Activated B cell treated with CpG ODN at 0.5 μM for 24 hours (primary cell): ENCODE measurements at regions not wholly inside any gene's neighbourhood (a gene's known extent, or its start where the extent isn't known, plus 50 kb on each side); places are given as distances from the start of the nearest gene placed in this dataset.

Experiments used
- ATAC-seq: fragments of 200-7000 bp; cut with Tn5 transposase; one replicate; pipeline ENCODE4 v1.10.0; 2021; ENCODE audit warnings: low read depth, mild to moderate bottlenecking, moderate library complexity
- CTCF ChIA-PET: fragments of 350-600 bp; sonication (Branson Sonifier 250); formaldehyde crosslinking; loops from one replicate; lab custom pipeline; 2021; ENCODE audit warnings: antibody characterized with exemption; lab: Charles Lee
- POLR2A ChIA-PET: fragments of 350-600 bp; sonication (Branson Sonifier 250); formaldehyde crosslinking; loops from one replicate; lab custom pipeline; 2021; ENCODE audit warnings: antibody characterized with exemption; lab: Charles Lee
- DNase-seq: peaks from one replicate; pipeline ENCODE4 v3.0.0; 2022
- H3K27ac Mint-ChIP-seq: one replicate; pipeline ENCODE4 v1.8.0; 2020; ENCODE audit warnings: mixed read lengths
- H3K27me3 Mint-ChIP-seq: one replicate; pipeline ENCODE4 v1.8.0; 2021; ENCODE audit warnings: mixed read lengths
- H3K36me3 Mint-ChIP-seq: one replicate; pipeline ENCODE4 v1.8.0; 2021; ENCODE audit warnings: low read depth, mixed read lengths
- H3K4me1 Mint-ChIP-seq: one replicate; pipeline ENCODE4 v1.8.0; 2021; ENCODE audit warnings: mixed read lengths
- H3K4me3 Mint-ChIP-seq: one replicate; pipeline ENCODE4 v1.8.0; 2020; ENCODE audit warnings: mild to moderate bottlenecking, mixed read lengths
- H3K9me3 Mint-ChIP-seq: one replicate; pipeline ENCODE4 v1.8.0; 2020; ENCODE audit warnings: mixed read lengths
- CTCF ChIP-seq: fragments of 200-600 bp; IDR thresholded peaks from one replicate; pipeline ENCODE4 v1.8.0; 2022; ENCODE audit warnings: antibody characterized with exemption, mild to moderate bottlenecking
- intact Hi-C: fragments of 100-400 bp; cut with micrococcal nuclease; formaldehyde crosslinking; loops from one replicate; pipeline ENCODE4 v1.15.1; 2024

GRCh38 chr1:30538226-30538992 is 185.0 kb downstream of the MATN1 start:
- no peak overlapping the region for H3K27ac Mint-ChIP-seq
- no peaks in the 10 kb centered on the region for H3K4me1 Mint-ChIP-seq
- CTCF ChIA-PET = no interaction called here
- no peaks in the 10 kb centered on the region for H3K9me3 Mint-ChIP-seq
- intact Hi-C loops = no loop called here
- H3K4me3 Mint-ChIP-seq = no peak overlapping the region
- POLR2A ChIA-PET = no interaction called here
- no peaks in the 10 kb centered on the region for H3K36me3 Mint-ChIP-seq
- peaks cover 8% of the 10 kb centered on the region for H3K27me3 Mint-ChIP-seq
- TF ChIP-seq CTCF = no peak
- ATAC-seq (no peak), DNase-seq (no peak)

DNA sequence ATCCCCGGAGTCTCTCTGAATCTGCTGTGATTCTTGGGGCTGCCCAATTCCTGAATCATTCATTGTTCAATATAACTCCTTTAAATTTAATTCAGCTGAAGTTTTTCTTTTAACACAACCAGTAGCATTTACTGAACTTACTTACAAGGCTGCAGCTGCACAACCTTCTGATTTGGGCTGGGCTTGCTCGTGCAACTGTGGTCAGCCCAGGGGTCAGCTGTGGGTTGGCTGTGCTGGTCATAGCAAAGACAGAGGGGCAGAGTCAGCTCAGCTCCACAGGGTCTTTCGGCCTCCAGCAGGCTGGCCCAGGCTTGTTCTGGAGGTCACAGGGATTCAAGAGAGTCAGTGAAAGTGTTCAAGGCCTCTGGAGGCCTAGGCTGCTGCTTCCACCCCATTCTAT is 186.1 kb downstream of the MATN1 start:
- no peak for TF ChIP-seq CTCF
- DNase-seq (no peak), ATAC-seq (no peak)
- Mint-ChIP-seq H3K27me3 (peaks cover 13% of the 10 kb centered on the region), H3K4me3 (no peak overlapping the region), H3K9me3 (no peaks in the 10 kb centered on the region), H3K36me3 (no peaks in the 10 kb centered on the region), H3K27ac (no peak overlapping the region), H3K4me1 (no peaks in the 10 kb centered on the region)
- ChIA-PET CTCF (no interaction called here), POLR2A (no interaction called here)
- intact Hi-C loops = no loop called here

GRCh38 chr1:30536530-30536929 is 186.9 kb downstream of the MATN1 start:
- Mint-ChIP-seq H3K27ac (no peak overlapping the region), H3K36me3 (no peaks in the 10 kb centered on the region), H3K4me1 (no peaks in the 10 kb centered on the region), H3K4me3 (no peak overlapping the region), H3K27me3 (peaks cover 10% of the 10 kb centered on the region), H3K9me3 (no peaks in the 10 kb centered on the region)
- intact Hi-C loops = no loop called here
- ChIA-PET POLR2A (no interaction called here), CTCF (no interaction called here)
- no peak for TF ChIP-seq CTCF
- DNase-seq (no peak), ATAC-seq (no peak)

DNA sequence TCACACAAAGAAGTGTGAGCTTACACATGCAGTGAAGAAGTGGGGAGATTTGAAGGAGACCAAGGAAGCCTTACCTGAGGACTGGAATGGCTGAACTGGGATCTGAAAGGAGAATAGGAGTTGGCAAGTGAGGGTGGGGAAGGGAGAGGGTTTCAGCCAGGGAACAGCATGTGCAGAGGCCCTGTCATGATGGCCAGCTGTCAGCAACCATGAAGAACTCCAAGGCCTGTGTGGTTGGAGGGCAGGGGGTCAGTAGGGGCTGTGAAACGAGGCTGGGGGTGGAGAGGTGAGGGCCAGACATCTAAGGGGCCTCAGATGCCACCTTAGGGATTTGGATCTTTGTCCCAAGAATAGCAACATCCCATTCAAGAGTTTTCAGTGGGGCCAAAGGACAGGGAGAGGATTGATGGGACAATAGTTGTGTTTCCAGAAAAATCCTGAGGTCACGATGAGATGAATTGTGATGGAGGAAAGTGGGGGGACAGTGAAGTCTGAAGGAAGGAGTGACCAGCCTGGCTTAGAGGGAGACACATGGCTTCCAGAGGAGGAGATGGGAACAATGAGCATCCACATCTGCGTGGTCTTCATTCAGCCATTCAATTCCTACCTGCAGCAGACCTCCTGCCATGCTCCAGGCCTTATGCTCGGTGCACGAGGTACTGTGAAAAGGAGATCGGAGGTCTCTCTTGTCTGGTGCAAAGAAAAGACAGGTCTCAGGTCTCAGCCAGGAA is 187.6 kb downstream of the MATN1 start:
- Mint-ChIP-seq H3K36me3 (no peaks in the 10 kb centered on the region), H3K4me3 (no peak overlapping the region), H3K4me1 (no peaks in the 10 kb centered on the region), H3K27me3 (peaks cover 10% of the 10 kb centered on the region), H3K27ac (no peak overlapping the region), H3K9me3 (no peaks in the 10 kb centered on the region)
- ChIA-PET POLR2A (no interaction called here), CTCF (no interaction called here)
- TF ChIP-seq CTCF = no peak
- no peak for ATAC-seq
- intact Hi-C loops = no loop called here
- no peak for DNase-seq

- Mint-ChIP-seq H3K4me3 (no peak overlapping the region), H3K9me3 (no peaks in the 10 kb centered on the region), H3K36me3 (no peaks in the 10 kb centered on the region), H3K27ac (no peak overlapping the region), H3K4me1 (no peaks in the 10 kb centered on the region), H3K27me3 (peaks cover 13% of the 10 kb centered on the region)
- intact Hi-C loops = no loop called here
- POLR2A ChIA-PET = no interaction called here
- DNase-seq (no peak), ATAC-seq (no peak)
- no peak for TF ChIP-seq CTCF
- CTCF ChIA-PET = no interaction called here
Observed at GRCh38 chr1:30534551-30534940, 188.8 kb downstream of the MATN1 start.
